OCI-LY7 (cell line): ENCODE measurements at regions not wholly inside any gene's neighbourhood (a gene's known extent, or its start where the extent isn't known, plus 50 kb on each side); places are given as distances from the start of the nearest gene placed in this dataset.

ENCODE experiments used
- BruUV-seq: library from RNA; stranded (reverse); fragments of 400-500 nt; replicated peaks from 2 replicates; lab custom pipeline; 2021; lab: Mats Ljungman, UMichigan
- CTCF ChIA-PET: fragments of 300-600 bp; sonication (Branson Sonifier 250); formaldehyde crosslinking; loops from one replicate; lab custom pipeline; 2022; ENCODE audit warnings: antibody characterized with exemption; ENCODE audit not compliant: unreplicated experiment; lab: Charles Lee
- POLR2A ChIA-PET: fragments of 300-600 bp; sonication (Branson Sonifier 250); formaldehyde crosslinking; loops from one replicate; lab custom pipeline; 2022; ENCODE audit warnings: antibody characterized with exemption; lab: Charles Lee
- DNase-seq: peaks from one replicate; pipeline ENCODE4 v3.0.0-alpha.2; 2015; ENCODE audit warnings: low spot score
- H2AFZ ChIP-seq: fragments of 200-600 bp; sonication (generic), shearing (Covaris generic); 2 replicates; pipeline ENCODE4 v1.6.1; 2014; ENCODE audit warnings: mild to moderate bottlenecking, antibody characterized with exemption, low read length, moderate library complexity
- H3K27ac ChIP-seq: fragments of 200-600 bp; sonication (generic); 2 replicates; pipeline ENCODE4 v1.5.1; 2014; ENCODE audit warnings: mixed run types, low read depth, mild to moderate bottlenecking, moderate library complexity, low read length, inconsistent platforms; ENCODE audit not compliant: poor library complexity, severe bottlenecking
- H3K36me3 ChIP-seq: fragments of 200-600 bp; sonication (generic); 2 replicates; pipeline ENCODE4 v1.6.1; 2014; ENCODE audit warnings: mild to moderate bottlenecking, antibody characterized with exemption, low read length, moderate library complexity, mixed read lengths; ENCODE audit not compliant: insufficient read depth
- H3K4me1 ChIP-seq: fragments of 200-600 bp; sonication (generic); 2 replicates; pipeline ENCODE4 v1.5.1; 2014; ENCODE audit warnings: mild to moderate bottlenecking, low read length; ENCODE audit not compliant: insufficient read depth, poor library complexity, severe bottlenecking
- H3K4me2 ChIP-seq: fragments of 200-600 bp; sonication (generic); 2 replicates; pipeline ENCODE4 v1.6.1; 2014; ENCODE audit warnings: mild to moderate bottlenecking, low read length
- H3K4me3 ChIP-seq: fragments of 200-600 bp; sonication (generic); 2 replicates; pipeline ENCODE4 v1.5.1; 2014; ENCODE audit warnings: mild to moderate bottlenecking, low read depth, low read length; ENCODE audit not compliant: poor library complexity, severe bottlenecking
- H3K79me2 ChIP-seq: fragments of 200-600 bp; sonication (generic); 2 replicates; pipeline ENCODE4 v1.6.1; 2016; ENCODE audit warnings: low read depth, mild to moderate bottlenecking, low read length, moderate library complexity, mixed read lengths; ENCODE audit not compliant: insufficient read depth
- H3K9me2 ChIP-seq: fragments of 200-600 bp; sonication (generic); 2 replicates; pipeline ENCODE4 v1.6.1; 2016; ENCODE audit warnings: mild to moderate bottlenecking, low read length, mixed read lengths; ENCODE audit not compliant: insufficient read depth
- H3K9me3 ChIP-seq: fragments of 200-600 bp; sonication (generic); 2 replicates; pipeline ENCODE4 v1.6.1; 2014; ENCODE audit warnings: mild to moderate bottlenecking, mixed run types, low read length, mixed read lengths
- H4K20me1 ChIP-seq: fragments of 200-600 bp; sonication (generic); 2 replicates; pipeline ENCODE4 v1.6.1; 2014; ENCODE audit warnings: mild to moderate bottlenecking, antibody characterized with exemption, low read length, moderate library complexity, mixed read lengths; ENCODE audit not compliant: insufficient read depth
- EZH2phosphoT487 ChIP-seq: fragments of 200-600 bp; sonication (generic); IDR thresholded peaks from 2 replicates; pipeline ENCODE4 v1.6.1; 2018; ENCODE audit warnings: low read depth, borderline replicate concordance, mild to moderate bottlenecking, mixed run types, antibody characterized with exemption, low read length, moderate library complexity, mixed read lengths
- intact Hi-C: fragments of 100-400 bp; cut with micrococcal nuclease; formaldehyde crosslinking; loops from one replicate; pipeline ENCODE4 v1.10.0; 2022; ENCODE audit not compliant: unreplicated experiment
- TF ChIP-seq, protein P1 (sequence below): fragments of 200-600 bp; sonication (generic); conservative IDR thresholded peaks from 2 replicates; pipeline ENCODE4 v1.5.1; 2014; ENCODE audit warnings: mild to moderate bottlenecking, antibody characterized with exemption, low read length, moderate library complexity, mixed read lengths

DNA sequence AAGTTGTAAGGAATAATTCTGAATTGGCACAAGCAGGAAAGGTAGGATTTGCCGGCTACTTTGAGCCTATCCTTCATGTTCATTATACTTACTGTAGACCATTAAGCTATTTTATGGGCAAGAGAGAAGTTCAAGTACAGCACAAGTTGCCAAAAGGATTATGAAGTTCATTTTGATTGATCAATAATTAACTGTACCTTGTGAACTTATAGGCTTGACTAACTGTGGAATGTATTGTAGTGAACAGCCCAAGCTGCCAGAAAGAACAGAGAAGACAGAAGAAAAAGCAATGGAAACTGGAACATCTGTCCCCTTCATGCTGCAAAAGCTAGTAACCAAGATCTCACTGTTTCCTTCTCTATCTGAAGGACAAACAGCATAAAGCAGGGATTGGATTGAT lies 810.1 kb upstream of the ZEB2 start:
- Histone ChIP-seq H3K9me3 (no peaks in the 10 kb centered on the region), H3K9me2 (no peaks in the 10 kb centered on the region), H3K4me1 (peaks cover 6% of the 10 kb centered on the region), H3K36me3 (no peaks in the 10 kb centered on the region), H3K27ac (no peak overlapping the region), H3K4me2 (no peak overlapping the region), H2AFZ (no peak overlapping the region), H4K20me1 (no peaks in the 10 kb centered on the region), H3K4me3 (no peak overlapping the region), H3K79me2 (no peaks in the 10 kb centered on the region)
- TF ChIP-seq, protein P1, sequence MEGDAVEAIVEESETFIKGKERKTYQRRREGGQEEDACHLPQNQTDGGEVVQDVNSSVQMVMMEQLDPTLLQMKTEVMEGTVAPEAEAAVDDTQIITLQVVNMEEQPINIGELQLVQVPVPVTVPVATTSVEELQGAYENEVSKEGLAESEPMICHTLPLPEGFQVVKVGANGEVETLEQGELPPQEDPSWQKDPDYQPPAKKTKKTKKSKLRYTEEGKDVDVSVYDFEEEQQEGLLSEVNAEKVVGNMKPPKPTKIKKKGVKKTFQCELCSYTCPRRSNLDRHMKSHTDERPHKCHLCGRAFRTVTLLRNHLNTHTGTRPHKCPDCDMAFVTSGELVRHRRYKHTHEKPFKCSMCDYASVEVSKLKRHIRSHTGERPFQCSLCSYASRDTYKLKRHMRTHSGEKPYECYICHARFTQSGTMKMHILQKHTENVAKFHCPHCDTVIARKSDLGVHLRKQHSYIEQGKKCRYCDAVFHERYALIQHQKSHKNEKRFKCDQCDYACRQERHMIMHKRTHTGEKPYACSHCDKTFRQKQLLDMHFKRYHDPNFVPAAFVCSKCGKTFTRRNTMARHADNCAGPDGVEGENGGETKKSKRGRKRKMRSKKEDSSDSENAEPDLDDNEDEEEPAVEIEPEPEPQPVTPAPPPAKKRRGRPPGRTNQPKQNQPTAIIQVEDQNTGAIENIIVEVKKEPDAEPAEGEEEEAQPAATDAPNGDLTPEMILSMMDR = no peak
- TF ChIP-seq EZH2phosphoT487 = no peak
- BruUV-seq = no TSS peak
- intact Hi-C loops = no loop called here
- CTCF ChIA-PET = no interaction called here
- POLR2A ChIA-PET = interaction anchor here (0.5 to 3.9 kb wide), 5 partner anchors 10 to 47 kb away, joined by 3 to 19 read pairs (median 3); no protein-coding TSS in a partner anchor
- no peak for DNase-seq

DNA sequence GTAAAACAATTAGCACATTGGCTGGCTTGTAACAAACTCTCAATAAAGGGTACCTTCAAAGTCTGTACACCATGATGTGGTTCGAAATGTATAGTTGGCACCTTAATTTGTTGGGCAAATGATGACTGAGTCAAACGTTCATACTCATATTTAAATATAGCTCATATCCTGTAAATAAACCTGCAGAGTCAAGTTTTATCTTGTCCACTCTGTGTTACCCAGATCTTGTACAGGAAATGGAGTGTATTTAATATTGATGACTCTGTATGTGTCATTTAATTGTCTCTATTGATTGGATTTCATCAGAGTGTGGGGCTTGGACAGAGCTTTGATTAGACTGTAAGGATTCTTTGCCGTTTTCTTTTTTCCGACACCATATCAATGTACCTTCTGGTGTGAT lies 805.6 kb upstream of the ZEB2 start:
- no peak overlapping the region for H3K4me3 ChIP-seq
- intact Hi-C loops = no loop called here
- no peak overlapping the region for H2AFZ ChIP-seq
- no peaks in the 10 kb centered on the region for H3K9me3 ChIP-seq
- DNase-seq = no peak
- no peaks in the 10 kb centered on the region for H3K4me1 ChIP-seq
- H4K20me1 ChIP-seq = no peaks in the 10 kb centered on the region
- CTCF ChIA-PET = no interaction called here
- H3K27ac ChIP-seq = no peak overlapping the region
- H3K9me2 ChIP-seq = no peaks in the 10 kb centered on the region
- POLR2A ChIA-PET = interaction anchor here (0.5 to 0.8 kb wide), 3 partner anchors 46 to 1798 kb away, joined by 3 read pairs; no protein-coding TSS in a partner anchor
- no TSS peak for BruUV-seq
- H3K36me3 ChIP-seq = no peaks in the 10 kb centered on the region
- no peak for TF ChIP-seq EZH2phosphoT487
- TF ChIP-seq, protein P1 = no peak
- H3K4me2 ChIP-seq = no peak overlapping the region
- H3K79me2 ChIP-seq = no peaks in the 10 kb centered on the region

DNA sequence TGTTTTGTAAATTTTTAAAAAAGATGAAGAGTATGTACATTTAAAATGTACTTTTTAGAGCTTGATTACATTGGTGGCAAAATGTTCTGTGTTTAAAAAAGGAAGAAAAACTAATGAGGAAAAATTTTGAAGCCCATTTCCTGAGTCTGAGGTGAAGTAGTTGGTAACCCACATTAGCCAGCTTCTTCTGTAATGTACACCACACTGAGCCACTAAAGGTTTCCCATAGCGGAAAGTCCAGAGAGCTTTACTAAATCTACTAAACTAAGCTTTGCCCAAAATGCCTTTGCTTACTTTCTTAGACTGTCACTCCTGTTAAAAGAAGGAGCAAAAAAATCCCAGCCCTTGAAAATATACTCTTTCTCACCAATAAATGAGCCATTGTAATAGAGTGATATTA lies 804.8 kb upstream of the ZEB2 start:
- no TSS peak for BruUV-seq
- TF ChIP-seq, protein P1 = no peak
- TF ChIP-seq EZH2phosphoT487 = no peak

More for the DNA sequence above, 804.8 kb upstream of the ZEB2 start:
- H2AFZ ChIP-seq = no peak overlapping the region; the same call in 1 of the 2 replicates
- H3K4me3 ChIP-seq = no peak overlapping the region
- H3K9me3 ChIP-seq = no peaks in the 10 kb centered on the region
- intact Hi-C loops = no loop called here
- POLR2A ChIA-PET = interaction anchor here (0.8 kb wide), 1 partner anchor 45 kb away, joined by 3 read pairs; no protein-coding TSS in a partner anchor
- no peaks in the 10 kb centered on the region for H3K79me2 ChIP-seq
- H3K4me1 ChIP-seq = no peaks in the 10 kb centered on the region
- H4K20me1 ChIP-seq = no peaks in the 10 kb centered on the region
- H3K27ac ChIP-seq = no peak overlapping the region
- no peak for DNase-seq
- no peaks in the 10 kb centered on the region for H3K9me2 ChIP-seq
- H3K36me3 ChIP-seq = no peaks in the 10 kb centered on the region
- no peak overlapping the region for H3K4me2 ChIP-seq
- CTCF ChIA-PET = no interaction called here
